ENCODE measurements at regions not wholly inside any gene's neighbourhood (a gene's known extent, or its start where the extent isn't known, plus 50 kb on each side); places are given as distances from the start of the nearest gene placed in this dataset.

DNA sequence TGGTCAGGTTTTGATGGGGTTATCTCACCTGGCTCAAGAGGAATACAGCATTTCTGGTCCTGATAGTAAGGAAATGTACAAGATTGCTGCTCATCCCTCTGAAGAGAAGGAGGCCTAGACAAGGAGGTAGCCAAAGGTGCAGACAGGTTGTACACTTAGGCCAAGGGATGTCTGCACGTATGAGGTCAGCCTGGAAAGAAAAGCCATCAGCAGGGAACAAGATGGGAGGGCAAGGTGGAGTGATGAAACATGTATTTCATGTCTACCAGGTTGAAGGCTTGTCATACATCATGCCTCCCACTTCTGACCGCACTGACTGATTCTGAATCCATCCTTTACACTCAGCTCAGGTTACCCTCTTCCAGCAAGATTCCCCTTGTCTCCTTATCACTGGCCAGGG is 296.8 kb upstream of the VLDLR start:
- POLR2A ChIA-PET, result no interaction called here
- TF ChIP-seq, protein P1, sequence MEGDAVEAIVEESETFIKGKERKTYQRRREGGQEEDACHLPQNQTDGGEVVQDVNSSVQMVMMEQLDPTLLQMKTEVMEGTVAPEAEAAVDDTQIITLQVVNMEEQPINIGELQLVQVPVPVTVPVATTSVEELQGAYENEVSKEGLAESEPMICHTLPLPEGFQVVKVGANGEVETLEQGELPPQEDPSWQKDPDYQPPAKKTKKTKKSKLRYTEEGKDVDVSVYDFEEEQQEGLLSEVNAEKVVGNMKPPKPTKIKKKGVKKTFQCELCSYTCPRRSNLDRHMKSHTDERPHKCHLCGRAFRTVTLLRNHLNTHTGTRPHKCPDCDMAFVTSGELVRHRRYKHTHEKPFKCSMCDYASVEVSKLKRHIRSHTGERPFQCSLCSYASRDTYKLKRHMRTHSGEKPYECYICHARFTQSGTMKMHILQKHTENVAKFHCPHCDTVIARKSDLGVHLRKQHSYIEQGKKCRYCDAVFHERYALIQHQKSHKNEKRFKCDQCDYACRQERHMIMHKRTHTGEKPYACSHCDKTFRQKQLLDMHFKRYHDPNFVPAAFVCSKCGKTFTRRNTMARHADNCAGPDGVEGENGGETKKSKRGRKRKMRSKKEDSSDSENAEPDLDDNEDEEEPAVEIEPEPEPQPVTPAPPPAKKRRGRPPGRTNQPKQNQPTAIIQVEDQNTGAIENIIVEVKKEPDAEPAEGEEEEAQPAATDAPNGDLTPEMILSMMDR (IDR thresholded peaks at IDR 0.05; ENCODE audit: extremely low read depth in 1 of 2, insufficient read depth in 1 of 2, low read depth in 1 of 2, low read length in 2 of 2), result no peak
- TF ChIP-seq, protein P2, sequence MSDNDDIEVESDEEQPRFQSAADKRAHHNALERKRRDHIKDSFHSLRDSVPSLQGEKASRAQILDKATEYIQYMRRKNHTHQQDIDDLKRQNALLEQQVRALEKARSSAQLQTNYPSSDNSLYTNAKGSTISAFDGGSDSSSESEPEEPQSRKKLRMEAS (IDR thresholded peaks at IDR 0.05; ENCODE audit: insufficient read depth, insufficient read length), result no peak
- no peak for TF ChIP-seq POLR2A (IDR thresholded peaks at IDR 0.05; ENCODE audit: low read depth, low read length)
- no peak for TF ChIP-seq MYC (IDR thresholded peaks at IDR 0.05; ENCODE audit: low read depth, low read length)
- TF ChIP-seq GATA2 (IDR thresholded peaks at IDR 0.05; ENCODE audit: insufficient read depth, insufficient read length, low read depth, low read length), result no peak
- no peak for TF ChIP-seq FOS (IDR thresholded peaks at IDR 0.05; ENCODE audit: borderline replicate concordance, insufficient read depth, low read length)
- TF ChIP-seq JUN (IDR thresholded peaks at IDR 0.05; ENCODE audit: borderline replicate concordance, insufficient read depth, insufficient read length, low read depth), result no peak
- no peak for TF ChIP-seq EZH2 (IDR thresholded peaks at IDR 0.05; ENCODE audit: borderline replicate concordance, low read depth, low read length, severe bottlenecking)
- TF ChIP-seq POLR2AphosphoS5 (IDR thresholded peaks at IDR 0.05; ENCODE audit: insufficient read depth, low read depth, low read length), result no peak
- DNase-seq (ENCODE audit: low read depth, low spot score), result no peak
- no peaks in the 10 kb centered on the region for H3K4me1 ChIP-seq (ENCODE audit: control insufficient read depth, extremely low read depth, insufficient read depth, low read length)
- no peak overlapping the region for H2AFZ ChIP-seq (ENCODE audit: low read depth, low read length)
- CTCF ChIA-PET, result no interaction called here
- FAIRE-seq, result no peak
- H3K79me2 ChIP-seq (ENCODE audit: control insufficient read depth, insufficient read depth, low read length), result no peaks in the 10 kb centered on the region
- H3K4me2 ChIP-seq (ENCODE audit: insufficient read depth, low read length), result no peak overlapping the region
- H3K9ac ChIP-seq (replicated peaks; ENCODE audit: extremely low read depth, insufficient read depth, low read length), result no peak overlapping the region
- H3K36me3 ChIP-seq (ENCODE audit: control insufficient read depth in 2 of 2, extremely low read depth in 1 of 2, insufficient read depth in 2 of 2, low read length in 2 of 2), result no peaks in the 10 kb centered on the region
- dilution Hi-C loops (cut with MboI; ENCODE audit: extremely low pct_ligation_motif_present, low sequenced_read_pairs), result no loop called here
- H3K4me3 ChIP-seq (replicated peaks in 1 of 3; ENCODE audit: insufficient read depth in 1 of 3, low read depth in 1 of 3, low read length in 3 of 3), result no peak overlapping the region
- no TSS peak for BruUV-seq (replicated peaks)
- H4K20me1 ChIP-seq (replicated peaks; ENCODE audit: control insufficient read depth, extremely low read depth, insufficient read depth, low read length), result no peaks in the 10 kb centered on the region
- no peaks in the 10 kb centered on the region for H3K27me3 ChIP-seq (ENCODE audit: control insufficient read depth in 2 of 2, insufficient read depth in 2 of 2, low read length in 2 of 2)
- no peak overlapping the region for H3K27ac ChIP-seq (ENCODE audit: insufficient read depth, low read depth, low read length)
- no peaks in the 10 kb centered on the region for H3K9me1 ChIP-seq (replicated peaks; ENCODE audit: control insufficient read depth, extremely low read depth, insufficient read depth, low read length)
- H3K9me3 ChIP-seq (replicated peaks; ENCODE audit: control insufficient read depth, insufficient read depth, low read length), result no peaks in the 10 kb centered on the region
- intact Hi-C loops (cut with micrococcal nuclease), result loop anchor here (5.0 kb wide), 1 partner anchor 403 kb away; no protein-coding TSS in a partner anchor
